ENCODE measurements at regions not wholly inside any gene's neighbourhood (a gene's known extent, or its start where the extent isn't known, plus 50 kb on each side); places are given as distances from the start of the nearest gene placed in this dataset.

DNA sequence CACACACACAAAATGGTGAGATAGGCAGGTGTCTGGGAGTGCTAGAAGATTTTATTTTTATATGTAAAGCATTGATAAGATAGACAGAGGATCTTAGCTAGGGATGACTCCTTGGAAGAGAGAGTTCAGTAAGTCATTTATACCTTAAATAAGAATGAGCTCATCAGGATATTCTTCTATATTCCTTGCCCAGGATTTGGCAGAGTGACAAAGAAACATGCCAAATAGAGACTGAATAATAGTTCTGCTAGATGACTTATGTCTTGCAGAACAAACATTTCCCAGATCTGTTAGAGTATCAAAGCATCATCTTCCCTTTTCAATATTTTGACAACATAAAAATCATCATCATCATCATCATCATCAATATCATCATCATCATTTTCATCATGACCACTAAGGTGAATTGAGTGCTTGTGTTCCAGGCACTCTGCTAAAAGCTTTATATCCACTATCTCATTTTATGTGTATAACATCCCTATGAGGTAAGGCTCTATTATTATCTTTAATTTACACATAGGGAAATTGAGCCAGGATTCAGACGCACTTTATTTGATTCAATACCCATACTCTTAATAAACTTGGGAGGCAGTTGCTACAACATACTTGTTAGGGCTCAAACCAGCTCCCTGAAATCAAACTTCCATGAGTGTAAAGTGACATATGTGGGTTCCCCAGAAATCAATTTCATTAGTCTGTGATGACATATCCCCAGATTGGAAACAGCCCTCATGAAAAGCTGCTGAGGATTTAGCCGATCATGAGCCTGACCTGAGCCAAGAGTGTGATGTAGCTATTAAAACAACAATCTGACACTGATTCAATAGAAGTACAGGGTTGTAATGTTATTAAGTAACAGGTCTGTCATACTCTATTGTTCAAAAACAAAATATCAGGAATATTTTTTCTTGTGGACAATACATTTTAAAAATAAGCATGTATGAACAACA lies 176.3 kb upstream of the SEMA6A start:
- TF ChIP-seq CTCF (optimal IDR thresholded peaks at IDR 0.05 in 1 of 3, IDR thresholded peaks at IDR 0.05 in 1 of 3, conservative IDR thresholded peaks at IDR 0.05 in 1 of 3; ENCODE audit: extremely low read depth in 1 of 3, insufficient read depth in 2 of 3, low read length in 3 of 3) (no peak), EZH2 (IDR thresholded peaks at IDR 0.05; ENCODE audit: low read length) (no peak)

Measured in keratinocyte (primary cell).